Fibroblast of pulmonary artery (primary cell): ENCODE measurements at regions not wholly inside any gene's neighbourhood (a gene's known extent, or its start where the extent isn't known, plus 50 kb on each side); places are given as distances from the start of the nearest gene placed in this dataset.

Source experiments
- DNase-seq: peaks from one replicate; pipeline ENCODE4 v3.0.0-alpha.2; 2010; ENCODE audit warnings: low read depth
- H3K4me3 ChIP-seq: replicated peaks from 2 replicates; pipeline ENCODE4 v1.5.1; 2011; ENCODE audit warnings: low read depth, mild to moderate bottlenecking, control low read depth, low read length, moderate library complexity
- CTCF ChIP-seq: IDR thresholded peaks from 2 replicates; pipeline ENCODE4 v1.5.1; 2011; ENCODE audit warnings: mild to moderate bottlenecking, control low read depth, low read length, inconsistent platforms; ENCODE audit errors: missing control alignments

GRCh38 chr5:171578829-171579491 is 159.5 kb downstream of the FGF18 start:
- DNase-seq: no peak
- TF ChIP-seq CTCF: no peak

GRCh38 chr5:171579976-171580411 is 160.5 kb downstream of the FGF18 start:
- TF ChIP-seq CTCF: no peak
- H3K4me3 ChIP-seq: no peak overlapping the region
- no peak for DNase-seq

More at GRCh38 chr5:171578829-171579491, 159.5 kb downstream of the FGF18 start:
- H3K4me3 ChIP-seq: no peak overlapping the region

GRCh38 chr5:171580502-171581265 is 161.2 kb downstream of the FGF18 start:
- H3K4me3 ChIP-seq: no peak overlapping the region
- no peak for TF ChIP-seq CTCF
- peak; percentile 18 for DNase-seq

GRCh38 chr5:171581781-171582180 is 162.3 kb downstream of the FGF18 start:
- H3K4me3 ChIP-seq: no peak overlapping the region
- DNase-seq: no peak
- no peak for TF ChIP-seq CTCF

- DNase-seq: no peak
- no peak overlapping the region for H3K4me3 ChIP-seq
- TF ChIP-seq CTCF: no peak
Observed at GRCh38 chr5:171582849-171583248, 163.4 kb downstream of the FGF18 start.

- TF ChIP-seq CTCF: no peak
- no peak for DNase-seq
- H3K4me3 ChIP-seq: no peak overlapping the region
Observed at GRCh38 chr5:171585981-171586380, 166.5 kb downstream of the FGF18 start.
